Activated naive CD8-positive, alpha-beta T cell (primary cell): ENCODE measurements at regions not wholly inside any gene's neighbourhood (a gene's known extent, or its start where the extent isn't known, plus 50 kb on each side); places are given as distances from the start of the nearest gene placed in this dataset.

Source experiments
- H3K27ac Mint-ChIP-seq: one replicate; pipeline ENCODE4 v1.8.0; 2021; ENCODE audit warnings: mixed read lengths
- H3K27me3 Mint-ChIP-seq: one replicate; pipeline ENCODE4 v1.8.0; 2021; ENCODE audit warnings: mixed read lengths
- H3K36me3 Mint-ChIP-seq: one replicate; pipeline ENCODE4 v1.8.0; 2021; ENCODE audit warnings: mixed read lengths
- H3K4me1 Mint-ChIP-seq: one replicate; pipeline ENCODE4 v1.8.0; 2021; ENCODE audit warnings: low read depth, mixed read lengths
- H3K4me3 Mint-ChIP-seq: one replicate; pipeline ENCODE4 v1.8.0; 2021; ENCODE audit warnings: mild to moderate bottlenecking, mixed read lengths
- H3K9me3 Mint-ChIP-seq: one replicate; pipeline ENCODE4 v1.8.0; 2021; ENCODE audit warnings: low read depth, mixed read lengths

GRCh38 chr2:33804155-33804554 lies 205.1 kb upstream of the FAM98A start:
- no peak overlapping the region for H3K27ac Mint-ChIP-seq
- H3K4me3 Mint-ChIP-seq: no peak overlapping the region
- no peaks in the 10 kb centered on the region for H3K36me3 Mint-ChIP-seq
- H3K4me1 Mint-ChIP-seq: no peaks in the 10 kb centered on the region
- no peaks in the 10 kb centered on the region for H3K27me3 Mint-ChIP-seq
- H3K9me3 Mint-ChIP-seq: no peaks in the 10 kb centered on the region

GRCh38 chr2:33796511-33796910 lies 197.4 kb upstream of the FAM98A start:
- no peak overlapping the region for H3K27ac Mint-ChIP-seq
- peaks cover 2% of the 10 kb centered on the region for H3K27me3 Mint-ChIP-seq
- H3K4me3 Mint-ChIP-seq: no peak overlapping the region
- peaks cover 3% of the 10 kb centered on the region for H3K9me3 Mint-ChIP-seq
- H3K4me1 Mint-ChIP-seq: no peaks in the 10 kb centered on the region
- H3K36me3 Mint-ChIP-seq: no peaks in the 10 kb centered on the region

- Mint-ChIP-seq H3K36me3 (no peaks in the 10 kb centered on the region), H3K27ac (no peak overlapping the region), H3K4me1 (no peaks in the 10 kb centered on the region), H3K4me3 (no peak overlapping the region), H3K9me3 (peaks cover 3% of the 10 kb centered on the region), H3K27me3 (peaks cover 4% of the 10 kb centered on the region)
Measured at GRCh38 chr2:33791625-33792024, 192.5 kb upstream of the FAM98A start.

- Mint-ChIP-seq H3K36me3 (no peaks in the 10 kb centered on the region), H3K27me3 (peaks cover 4% of the 10 kb centered on the region), H3K4me3 (no peak overlapping the region), H3K27ac (no peak overlapping the region), H3K9me3 (no peaks in the 10 kb centered on the region), H3K4me1 (no peaks in the 10 kb centered on the region)
Measured at GRCh38 chr2:33788044-33788443, 188.9 kb upstream of the FAM98A start.

GRCh38 chr2:33786881-33787280 lies 187.8 kb upstream of the FAM98A start:
- Mint-ChIP-seq H3K36me3 (no peaks in the 10 kb centered on the region), H3K27me3 (peaks cover 2% of the 10 kb centered on the region), H3K9me3 (no peaks in the 10 kb centered on the region), H3K27ac (no peak overlapping the region), H3K4me1 (no peaks in the 10 kb centered on the region), H3K4me3 (no peak overlapping the region)

GRCh38 chr2:33785201-33786106 lies 186.4 kb upstream of the FAM98A start:
- H3K4me1 Mint-ChIP-seq: no peaks in the 10 kb centered on the region
- H3K27me3 Mint-ChIP-seq: peaks cover 4% of the 10 kb centered on the region
- H3K36me3 Mint-ChIP-seq: no peaks in the 10 kb centered on the region
- no peak overlapping the region for H3K27ac Mint-ChIP-seq
- H3K4me3 Mint-ChIP-seq: no peak overlapping the region
- no peaks in the 10 kb centered on the region for H3K9me3 Mint-ChIP-seq

GRCh38 chr2:33784488-33784887 lies 185.4 kb upstream of the FAM98A start:
- H3K9me3 Mint-ChIP-seq: no peaks in the 10 kb centered on the region
- no peak overlapping the region for H3K4me3 Mint-ChIP-seq
- H3K27ac Mint-ChIP-seq: no peak overlapping the region
- H3K4me1 Mint-ChIP-seq: no peaks in the 10 kb centered on the region
- no peaks in the 10 kb centered on the region for H3K36me3 Mint-ChIP-seq
- H3K27me3 Mint-ChIP-seq: peaks cover 5% of the 10 kb centered on the region

GRCh38 chr2:33782395-33783230 lies 183.5 kb upstream of the FAM98A start:
- H3K9me3 Mint-ChIP-seq: no peaks in the 10 kb centered on the region
- H3K4me1 Mint-ChIP-seq: no peaks in the 10 kb centered on the region
- no peaks in the 10 kb centered on the region for H3K36me3 Mint-ChIP-seq
- H3K27ac Mint-ChIP-seq: no peak overlapping the region
- peaks cover 5% of the 10 kb centered on the region for H3K27me3 Mint-ChIP-seq
- no peak overlapping the region for H3K4me3 Mint-ChIP-seq

GRCh38 chr2:33777786-33778185 lies 178.7 kb upstream of the FAM98A start:
- H3K27ac Mint-ChIP-seq: no peak overlapping the region

GRCh38 chr2:33775306-33775705 lies 176.2 kb upstream of the FAM98A start:
- H3K9me3 Mint-ChIP-seq: no peaks in the 10 kb centered on the region
- H3K4me1 Mint-ChIP-seq: no peaks in the 10 kb centered on the region
- H3K36me3 Mint-ChIP-seq: no peaks in the 10 kb centered on the region
- H3K4me3 Mint-ChIP-seq: no peak overlapping the region
- H3K27me3 Mint-ChIP-seq: peaks cover 2% of the 10 kb centered on the region
- no peak overlapping the region for H3K27ac Mint-ChIP-seq

More at GRCh38 chr2:33777786-33778185, 178.7 kb upstream of the FAM98A start:
- Mint-ChIP-seq H3K4me3 (no peak overlapping the region), H3K36me3 (no peaks in the 10 kb centered on the region), H3K4me1 (no peaks in the 10 kb centered on the region), H3K27me3 (peaks cover 5% of the 10 kb centered on the region), H3K9me3 (no peaks in the 10 kb centered on the region)

GRCh38 chr2:33770023-33770422 lies 170.9 kb upstream of the FAM98A start:
- Mint-ChIP-seq H3K9me3 (no peaks in the 10 kb centered on the region), H3K36me3 (no peaks in the 10 kb centered on the region), H3K4me3 (no peak overlapping the region), H3K4me1 (no peaks in the 10 kb centered on the region), H3K27me3 (no peaks in the 10 kb centered on the region), H3K27ac (no peak overlapping the region)

- no peak overlapping the region for H3K27ac Mint-ChIP-seq
- no peaks in the 10 kb centered on the region for H3K9me3 Mint-ChIP-seq
- H3K36me3 Mint-ChIP-seq: no peaks in the 10 kb centered on the region
- H3K4me1 Mint-ChIP-seq: no peaks in the 10 kb centered on the region
- H3K4me3 Mint-ChIP-seq: no peak overlapping the region
- no peaks in the 10 kb centered on the region for H3K27me3 Mint-ChIP-seq
Measured at GRCh38 chr2:33766175-33766574, 167.1 kb upstream of the FAM98A start.

GRCh38 chr2:33765122-33765521 lies 166.0 kb upstream of the FAM98A start:
- Mint-ChIP-seq H3K27ac (no peak overlapping the region), H3K27me3 (no peaks in the 10 kb centered on the region), H3K36me3 (no peaks in the 10 kb centered on the region), H3K4me1 (no peaks in the 10 kb centered on the region), H3K9me3 (no peaks in the 10 kb centered on the region), H3K4me3 (no peak overlapping the region)

- Mint-ChIP-seq H3K4me1 (no peaks in the 10 kb centered on the region), H3K27me3 (no peaks in the 10 kb centered on the region), H3K9me3 (no peaks in the 10 kb centered on the region), H3K4me3 (no peak overlapping the region), H3K36me3 (no peaks in the 10 kb centered on the region), H3K27ac (no peak overlapping the region)
Measured at GRCh38 chr2:33764551-33764950, 165.5 kb upstream of the FAM98A start.

- H3K4me1 Mint-ChIP-seq: no peaks in the 10 kb centered on the region
- H3K27ac Mint-ChIP-seq: no peak overlapping the region
- no peak overlapping the region for H3K4me3 Mint-ChIP-seq
- no peaks in the 10 kb centered on the region for H3K36me3 Mint-ChIP-seq
- no peaks in the 10 kb centered on the region for H3K27me3 Mint-ChIP-seq
- no peaks in the 10 kb centered on the region for H3K9me3 Mint-ChIP-seq
Measured at GRCh38 chr2:33763671-33764310, 164.7 kb upstream of the FAM98A start.
